NB4 (cell line): ENCODE measurements at regions not wholly inside any gene's neighbourhood (a gene's known extent, or its start where the extent isn't known, plus 50 kb on each side); places are given as distances from the start of the nearest gene placed in this dataset.

Experiments
- DNase-seq: peaks from one replicate; pipeline ENCODE4 v3.0.0; 2010; ENCODE audit warnings: low read depth
- H3K4me3 ChIP-seq: one replicate; pipeline ENCODE4 v1.5.1; 2011; ENCODE audit warnings: mild to moderate bottlenecking, low read depth, low read length, moderate library complexity
- MAX ChIP-seq: IDR thresholded peaks from 2 replicates; pipeline ENCODE4 v1.6.1; 2011; ENCODE audit warnings: low read depth, low read length
- MYC ChIP-seq: IDR thresholded peaks from 2 replicates; pipeline ENCODE4 v1.6.1; 2011; ENCODE audit warnings: low read depth, low read length
- POLR2A ChIP-seq: IDR thresholded peaks from 2 replicates; pipeline ENCODE4 v1.6.1; 2011; ENCODE audit warnings: mild to moderate bottlenecking; ENCODE audit not compliant: insufficient read length; ENCODE audit errors: extremely low read depth
- TF ChIP-seq, protein P1 (sequence below): IDR thresholded peaks from one replicate; pipeline ENCODE4 v1.5.1; 2012; ENCODE audit warnings: low read depth, low read length

- no peak for DNase-seq
- TF ChIP-seq, protein P1, sequence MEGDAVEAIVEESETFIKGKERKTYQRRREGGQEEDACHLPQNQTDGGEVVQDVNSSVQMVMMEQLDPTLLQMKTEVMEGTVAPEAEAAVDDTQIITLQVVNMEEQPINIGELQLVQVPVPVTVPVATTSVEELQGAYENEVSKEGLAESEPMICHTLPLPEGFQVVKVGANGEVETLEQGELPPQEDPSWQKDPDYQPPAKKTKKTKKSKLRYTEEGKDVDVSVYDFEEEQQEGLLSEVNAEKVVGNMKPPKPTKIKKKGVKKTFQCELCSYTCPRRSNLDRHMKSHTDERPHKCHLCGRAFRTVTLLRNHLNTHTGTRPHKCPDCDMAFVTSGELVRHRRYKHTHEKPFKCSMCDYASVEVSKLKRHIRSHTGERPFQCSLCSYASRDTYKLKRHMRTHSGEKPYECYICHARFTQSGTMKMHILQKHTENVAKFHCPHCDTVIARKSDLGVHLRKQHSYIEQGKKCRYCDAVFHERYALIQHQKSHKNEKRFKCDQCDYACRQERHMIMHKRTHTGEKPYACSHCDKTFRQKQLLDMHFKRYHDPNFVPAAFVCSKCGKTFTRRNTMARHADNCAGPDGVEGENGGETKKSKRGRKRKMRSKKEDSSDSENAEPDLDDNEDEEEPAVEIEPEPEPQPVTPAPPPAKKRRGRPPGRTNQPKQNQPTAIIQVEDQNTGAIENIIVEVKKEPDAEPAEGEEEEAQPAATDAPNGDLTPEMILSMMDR, result no peak
- TF ChIP-seq MAX, result no peak
- TF ChIP-seq POLR2A, result no peak
- TF ChIP-seq MYC, result no peak
- H3K4me3 ChIP-seq, result no peak overlapping the region
Observed at GRCh38 chr13:64540976-64541375, 2689.2 kb downstream of the PCDH9 start.

- no peak for DNase-seq
- no peak for TF ChIP-seq MAX
- no peak for TF ChIP-seq POLR2A
- TF ChIP-seq, protein P1, result no peak
- no peak for TF ChIP-seq MYC
- H3K4me3 ChIP-seq, result no peak overlapping the region
Observed at GRCh38 chr13:64540468-64540867, 2689.7 kb downstream of the PCDH9 start.

DNA sequence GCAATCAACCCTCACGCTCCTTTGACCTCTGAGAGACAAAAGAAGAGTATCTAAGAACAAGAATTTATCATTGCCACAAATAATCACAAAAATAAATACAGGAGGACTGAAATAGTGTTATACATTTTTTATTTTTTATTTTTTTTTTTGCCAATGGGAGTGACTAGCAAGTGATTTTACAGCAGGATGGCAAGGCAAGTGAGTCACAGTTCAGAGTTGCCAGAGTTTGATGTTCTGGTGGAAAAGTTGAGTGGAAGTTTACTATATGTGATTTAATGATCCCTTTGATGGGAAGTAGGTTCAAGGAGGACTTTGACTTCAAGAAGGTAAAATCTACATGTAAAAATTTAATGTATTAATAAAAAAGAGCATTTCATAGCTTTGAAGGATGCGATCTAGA is 2691.4 kb downstream of the PCDH9 start:
- no peak for DNase-seq
- H3K4me3 ChIP-seq, result no peak overlapping the region
- TF ChIP-seq MYC (no peak), MAX (no peak), POLR2A (no peak)
- TF ChIP-seq, protein P1, result no peak

GRCh38 chr13:64534302-64534701 is 2695.8 kb downstream of the PCDH9 start:
- no peak overlapping the region for H3K4me3 ChIP-seq
- no peak for DNase-seq
- TF ChIP-seq, protein P1, result no peak
- TF ChIP-seq MAX (no peak), POLR2A (no peak), MYC (no peak)

GRCh38 chr13:64531400-64531799 is 2698.7 kb downstream of the PCDH9 start:
- no peak overlapping the region for H3K4me3 ChIP-seq
- DNase-seq, result no peak
- TF ChIP-seq POLR2A, result no peak
- TF ChIP-seq MYC, result no peak
- TF ChIP-seq, protein P1, result no peak
- no peak for TF ChIP-seq MAX

DNA sequence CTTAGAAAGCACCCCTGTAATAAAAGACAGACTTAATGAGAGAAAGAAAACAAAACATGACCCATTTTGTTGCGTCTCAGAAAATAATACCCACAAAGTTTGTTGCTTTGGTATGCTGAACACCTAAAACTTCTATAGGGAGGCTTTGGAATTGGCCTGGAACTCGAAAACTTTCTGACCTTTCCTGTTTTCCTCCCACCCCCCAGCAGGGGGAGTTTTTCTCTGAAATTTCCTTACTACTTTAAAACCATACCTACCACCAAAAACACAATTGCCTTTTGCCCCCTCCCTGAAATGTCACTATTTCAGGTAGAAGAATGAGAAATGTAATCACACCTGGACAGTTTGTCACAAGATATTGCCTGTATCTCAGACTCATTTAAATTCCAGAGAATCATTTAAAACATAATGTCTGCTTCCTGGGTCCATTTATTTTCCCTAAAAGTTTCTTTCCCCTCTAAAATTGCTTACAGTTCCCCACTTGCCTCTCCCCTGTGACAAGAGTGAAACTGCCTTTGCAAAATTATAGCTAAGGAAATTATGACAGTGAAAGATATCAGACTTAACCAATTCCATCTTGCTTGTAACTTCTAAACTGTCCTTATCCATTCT is 2700.2 kb downstream of the PCDH9 start:
- H3K4me3 ChIP-seq, result no peak overlapping the region
- peak; percentile 26 for DNase-seq
- TF ChIP-seq, protein P1, result peak; percentile 69
- no peak for TF ChIP-seq MAX
